GM12891 (cell line): ENCODE measurements at regions not wholly inside any gene's neighbourhood (a gene's known extent, or its start where the extent isn't known, plus 50 kb on each side); places are given as distances from the start of the nearest gene placed in this dataset.

Experiments
- POLR2A ChIP-seq: IDR thresholded peaks from 2 replicates; pipeline ENCODE4 v1.6.1; 2011; ENCODE audit warnings: low read depth, low read length, control low read depth
- POLR2AphosphoS5 ChIP-seq: IDR thresholded peaks from 2 replicates; pipeline ENCODE4 v1.6.1; 2011; ENCODE audit warnings: low read depth, low read length, control low read depth
- SPI1 ChIP-seq: IDR thresholded peaks from 2 replicates; pipeline ENCODE4 v1.6.1; 2011; ENCODE audit warnings: low read depth, low read length, control low read depth
- TAF1 ChIP-seq: IDR thresholded peaks from 2 replicates; pipeline ENCODE4 v1.6.1; 2011; ENCODE audit warnings: low read depth, low read length, control low read depth

- TF ChIP-seq POLR2AphosphoS5 (no peak), POLR2A (no peak), TAF1 (no peak), SPI1 (no peak)
Measured at GRCh38 chr1:84745857-84746256, 55.6 kb upstream of the SSX2IP start.
